ENCODE measurements at regions not wholly inside any gene's neighbourhood (a gene's known extent, or its start where the extent isn't known, plus 50 kb on each side); places are given as distances from the start of the nearest gene placed in this dataset.

- Histone ChIP-seq H3K56ac (replicated peaks; ENCODE audit: insufficient read length, low read depth, low read length) (no peak overlapping the region), H3K9me3 (ENCODE audit: insufficient read depth in 2 of 2, low read depth in 1 of 2, low read length in 1 of 2) (no peaks in the 10 kb centered on the region), H2BK120ac (replicated peaks; ENCODE audit: low read depth, low read length) (no peak overlapping the region), H3K23me2 (ENCODE audit: low read depth, low read length) (no peaks in the 10 kb centered on the region; the same call in 1 of the 2 replicates), H4K5ac (ENCODE audit: insufficient read length, low read depth, low read length) (no peak overlapping the region), H3K14ac (ENCODE audit: insufficient read length) (no peak overlapping the region), H4K20me1 (replicated peaks in 1 of 2; ENCODE audit: control insufficient read depth in 1 of 2, insufficient read depth in 2 of 2, low read length in 2 of 2) (no peaks in the 10 kb centered on the region), H3K4me3 (ENCODE audit: extremely low read depth in 1 of 4, insufficient read depth in 2 of 4, low read depth in 3 of 4, low read length in 4 of 4) (no peak overlapping the region), H2BK5ac (ENCODE audit: low read depth, low read length) (no peak overlapping the region), H3K79me1 (ENCODE audit: low read depth, low read length) (no peaks in the 10 kb centered on the region), H2AK5ac (ENCODE audit: low read depth, low read length) (no peak overlapping the region), H3K4me1 (replicated peaks in 1 of 4; ENCODE audit: control insufficient read depth in 3 of 4, insufficient read depth in 4 of 4, low read length in 3 of 4) (no peaks in the 10 kb centered on the region), H4K91ac (replicated peaks; ENCODE audit: insufficient read length, low read length) (no peak overlapping the region), H3K23ac (ENCODE audit: insufficient read length) (no peak overlapping the region), H3K79me2 (ENCODE audit: control insufficient read depth in 1 of 2, insufficient read depth in 2 of 2, low read length in 2 of 2) (no peaks in the 10 kb centered on the region), H2BK20ac (ENCODE audit: low read length) (no peak overlapping the region), H3K18ac (ENCODE audit: extremely low read depth, low read length) (no peak overlapping the region), H2AFZ (ENCODE audit: low read length) (no peak overlapping the region), H3K9ac (replicated peaks in 1 of 4; ENCODE audit: extremely low read depth in 1 of 4, low read depth in 3 of 4, low read length in 3 of 4) (no peak overlapping the region), H3K4ac (replicated peaks; ENCODE audit: insufficient read length, low read depth, low read length) (no peak overlapping the region), H3K4me2 (ENCODE audit: insufficient read depth in 1 of 2, low read depth in 2 of 2, low read length in 2 of 2) (no peak overlapping the region), H2BK12ac (ENCODE audit: low read depth, low read length) (no peak overlapping the region), H2BK15ac (ENCODE audit: low read length) (no peak overlapping the region), H3K36me3 (ENCODE audit: control insufficient read depth in 2 of 4, insufficient read depth in 4 of 4, low read length in 3 of 4) (no peaks in the 10 kb centered on the region), H4K8ac (ENCODE audit: extremely low read depth, insufficient read depth, low read length) (no peak overlapping the region), H3K27me3 (replicated peaks in 1 of 4; ENCODE audit: control insufficient read depth in 3 of 4, extremely low read depth in 1 of 4, insufficient read depth in 3 of 4, low read length in 3 of 4) (no peaks in the 10 kb centered on the region), H3K27ac (ENCODE audit: low read depth, low read length) (no peak overlapping the region)
- DNase-seq (ENCODE audit: low read depth in 1 of 2, low spot score in 2 of 2) (no peak), FAIRE-seq (no peak)
- POLR2A ChIA-PET (ENCODE audit: partially characterized antibody): no interaction called here
- WGBS, 2 experiments (ENCODE audit: extremely low coverage in 1 of 2, insufficient coverage in 1 of 2, insufficient read length in 1 of 2, insufficient replicate concordance in 2 of 2, low coverage in 1 of 2, low lambda C conversion rate in 2 of 2, missing lambda C conversion rate in 1 of 2): 84% methylated on average over 2 of the region's 2 CpGs; no CpG with 5 or more reads in 1 of the 2 experiments
- CTCF ChIA-PET (ENCODE audit: partially characterized antibody): interaction anchor here (1.1 to 2.1 kb wide), 4 partner anchors 9 to 292 kb away, joined by 4 to 5 read pairs (median 4); no protein-coding TSS in a partner anchor
- no peak for TF ChIP-seq RAD21 (IDR thresholded peaks at IDR 0.05 in 1 of 2, conservative IDR thresholded peaks at IDR 0.05 in 1 of 2; ENCODE audit: low read depth in 2 of 2, low read length in 2 of 2)
- no peak for TF ChIP-seq CBX5 (IDR thresholded peaks at IDR 0.05; ENCODE audit: low read depth, low read length)
- TF ChIP-seq TAF7 (optimal IDR thresholded peaks at IDR 0.05; ENCODE audit: borderline replicate concordance, low read depth, low read length): no peak
- TF ChIP-seq SP1 (IDR thresholded peaks at IDR 0.05; ENCODE audit: low read depth, low read length): no peak
- TF ChIP-seq GTF2F1 (IDR thresholded peaks at IDR 0.05; ENCODE audit: borderline replicate concordance, low read depth, low read length): no peak
- no peak for TF ChIP-seq RBBP5 (IDR thresholded peaks at IDR 0.05; ENCODE audit: borderline replicate concordance, low read depth, low read length)
Observed at GRCh38 chr17:73938706-73939105, 264.8 kb upstream of the RPL38 start.
